GM23338 (cell line): ENCODE measurements at regions not wholly inside any gene's neighbourhood (a gene's known extent, or its start where the extent isn't known, plus 50 kb on each side); places are given as distances from the start of the nearest gene placed in this dataset.

Experiments used
- ATAC-seq: fragments of 200-7000 bp; cut with Tn5 transposase; 3 replicates; pipeline ENCODE4 v1.9.1; 2020
- DNase-seq: peaks from one replicate; pipeline ENCODE4 v3.0.0-alpha.2; 2015; ENCODE audit warnings: low spot score
- H2AFZ ChIP-seq: fragments of 200-600 bp; sonication (generic); 2 replicates; pipeline ENCODE4 v1.8.0; 2016; ENCODE audit warnings: antibody characterized with exemption, mild to moderate bottlenecking, moderate library complexity
- H3F3A ChIP-seq: fragments of 200-600 bp; sonication (generic); replicated peaks from 2 replicates; pipeline ENCODE4 v1.8.0; 2017; ENCODE audit warnings: antibody characterized with exemption, mixed run types, low read depth
- H3K27ac ChIP-seq: fragments of 200-600 bp; sonication (generic); 2 replicates; pipeline ENCODE4 v1.6.1; 2016; ENCODE audit warnings: low read depth
- H3K27me3 ChIP-seq: fragments of 200-600 bp; sonication (generic); 2 replicates; pipeline ENCODE4 v1.8.0; 2016; ENCODE audit warnings: mild to moderate bottlenecking, mixed run types, moderate library complexity; ENCODE audit not compliant: insufficient read depth
- H3K36me3 ChIP-seq: fragments of 200-600 bp; sonication (generic); 2 replicates; pipeline ENCODE4 v1.8.0; 2016; ENCODE audit warnings: mild to moderate bottlenecking; ENCODE audit not compliant: insufficient read depth
- H3K4me1 ChIP-seq: fragments of 200-600 bp; sonication (generic); 2 replicates; pipeline ENCODE4 v1.8.0; 2016; ENCODE audit warnings: mild to moderate bottlenecking, moderate library complexity; ENCODE audit not compliant: insufficient read depth
- H3K4me2 ChIP-seq: fragments of 200-600 bp; sonication (generic); 2 replicates; pipeline ENCODE4 v1.7.1; 2017; ENCODE audit warnings: mixed run types
- H3K4me3 ChIP-seq: fragments of 200-600 bp; sonication (generic); 2 replicates; pipeline ENCODE4 v1.6.1; 2016; ENCODE audit warnings: mixed run types
- H3K79me2 ChIP-seq: fragments of 200-600 bp; sonication (generic); replicated peaks from 2 replicates; pipeline ENCODE4 v1.8.0; 2017; ENCODE audit warnings: mild to moderate bottlenecking; ENCODE audit not compliant: insufficient read depth
- H3K9me2 ChIP-seq: fragments of 200-600 bp; sonication (generic); 2 replicates; pipeline ENCODE4 v1.8.0; 2017; ENCODE audit not compliant: insufficient read depth
- H4K20me1 ChIP-seq: fragments of 200-600 bp; sonication (generic); replicated peaks from 2 replicates; pipeline ENCODE4 v1.8.0; 2017; ENCODE audit warnings: mild to moderate bottlenecking; ENCODE audit not compliant: insufficient read depth
- H3K27ac Mint-ChIP-seq: 2 replicates; pipeline ENCODE4 v1.8.0; 2020; ENCODE audit warnings: inconsistent platforms, mild to moderate bottlenecking, moderate library complexity, mixed read lengths
- H3K27me3 Mint-ChIP-seq: 3 replicates; pipeline ENCODE4 v1.8.0; 2022; ENCODE audit warnings: low read depth, mild to moderate bottlenecking, moderate library complexity, mixed read lengths, inconsistent platforms; ENCODE audit not compliant: insufficient read depth, poor library complexity
- H3K36me3 Mint-ChIP-seq: 3 replicates; pipeline ENCODE4 v1.8.0; 2021; ENCODE audit warnings: low read depth, mild to moderate bottlenecking, inconsistent platforms, moderate library complexity, mixed read lengths
- H3K4me1 Mint-ChIP-seq: 3 replicates; pipeline ENCODE4 v1.8.0; 2020; ENCODE audit warnings: mild to moderate bottlenecking, inconsistent platforms, mixed read lengths
- H3K4me3 Mint-ChIP-seq: 3 replicates; pipeline ENCODE4 v1.8.0; 2021; ENCODE audit warnings: moderate library complexity, mild to moderate bottlenecking, inconsistent platforms, mixed read lengths
- H3K9me3 Mint-ChIP-seq: 3 replicates; pipeline ENCODE4 v1.8.0; 2020; ENCODE audit warnings: moderate library complexity, mild to moderate bottlenecking, inconsistent platforms, mixed read lengths
- CREB1 ChIP-seq: fragments of 250-450 bp; sonication (Bioruptor Pico); IDR thresholded peaks from 2 replicates; pipeline ENCODE4 v1.5.0; 2020; ENCODE audit warnings: low read depth, mild to moderate bottlenecking, moderate library complexity
- EZH2 ChIP-seq: fragments of 200-600 bp; sonication (generic); IDR thresholded peaks from one replicate; pipeline ENCODE4 v1.8.0; 2017; ENCODE audit warnings: antibody characterized with exemption, mild to moderate bottlenecking, low read depth; ENCODE audit not compliant: unreplicated experiment
- EZH2phosphoT487 ChIP-seq: fragments of 200-600 bp; sonication (generic); IDR thresholded peaks from one replicate; pipeline ENCODE4 v1.8.1; 2018; ENCODE audit warnings: antibody characterized with exemption; ENCODE audit not compliant: unreplicated experiment
- JUNB ChIP-seq: IDR thresholded peaks from one replicate; pipeline ENCODE4 v1.6.1; 2016; ENCODE audit warnings: antibody characterized with exemption; ENCODE audit not compliant: unreplicated experiment
- NANOG ChIP-seq: IDR thresholded peaks from 2 replicates; pipeline ENCODE4 v1.6.1; 2016; ENCODE audit warnings: antibody characterized with exemption, borderline replicate concordance
- POLR2AphosphoS5 ChIP-seq: IDR thresholded peaks from 2 replicates; pipeline ENCODE4 v1.6.1; 2016; ENCODE audit warnings: antibody characterized with exemption, low read depth
- STAT1 ChIP-seq: IDR thresholded peaks from one replicate; pipeline ENCODE4 v1.6.1; 2016; ENCODE audit warnings: antibody characterized with exemption; ENCODE audit not compliant: unreplicated experiment
- ZNF114 ChIP-seq: fragments of 250-450 bp; sonication (Bioruptor Pico); IDR thresholded peaks from 2 replicates; pipeline ENCODE4 v1.5.0; 2020; ENCODE audit warnings: mild to moderate bottlenecking, moderate library complexity
- ZNF331 ChIP-seq: fragments of 250-450 bp; sonication (Bioruptor Pico); IDR thresholded peaks from 2 replicates; pipeline ENCODE4 v1.5.0; 2020; ENCODE audit warnings: low read depth, mild to moderate bottlenecking, moderate library complexity
- TF ChIP-seq, protein P1 (sequence below): IDR thresholded peaks from 2 replicates; pipeline ENCODE4 v1.6.1; 2016; ENCODE audit warnings: antibody characterized with exemption
- TF ChIP-seq, protein P2 (sequence below): fragments of 250-450 bp; sonication (Bioruptor Pico); IDR thresholded peaks from 2 replicates; pipeline ENCODE4 v1.5.0; 2020; ENCODE audit warnings: mild to moderate bottlenecking, moderate library complexity
- TF ChIP-seq, protein P3 (sequence below), 2 experiments: fragments of 200-600 bp in 1 of 2; sonication (generic) in 1 of 2; conservative IDR thresholded peaks; 2 replicates each; pipeline versions ENCODE4 v1.5.1 to v1.6.1; 2016 to 2017; ENCODE audit warnings: antibody characterized with exemption in 2 of 2, low read depth in 2 of 2, mild to moderate bottlenecking in 2 of 2, moderate library complexity in 1 of 2

DNA sequence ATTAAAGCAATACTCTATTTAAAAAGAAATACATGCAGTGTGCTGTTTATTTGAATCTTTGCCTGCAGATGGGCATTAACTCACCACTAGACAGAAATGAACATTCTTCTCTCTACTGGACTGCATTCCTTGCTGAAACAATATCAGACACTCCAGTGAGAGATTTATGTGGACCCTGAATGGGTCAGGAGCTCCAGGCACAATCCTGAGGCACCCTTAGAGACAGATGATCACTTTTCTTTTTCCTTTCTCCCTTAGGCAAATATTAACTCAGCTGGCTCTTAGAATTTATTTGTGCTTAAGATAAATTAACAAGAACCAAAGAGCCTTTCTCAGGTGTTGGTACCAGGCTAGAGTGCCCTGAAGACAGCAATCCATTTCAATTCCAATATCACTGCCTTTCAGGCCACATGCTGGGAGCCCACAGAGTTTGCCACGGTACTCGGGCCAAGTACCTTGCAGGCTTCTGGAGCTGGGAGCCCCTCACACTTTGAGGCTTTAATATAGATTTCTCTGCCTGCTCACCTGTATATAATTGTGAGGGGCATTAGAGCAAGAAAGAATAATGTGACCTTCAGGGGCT, 173.0 kb downstream of the EMP1 start:
- no peaks in the 10 kb centered on the region for H3K9me3 Mint-ChIP-seq
- H3K4me1 ChIP-seq, result no peaks in the 10 kb centered on the region
- 0 out of 2 replicates have a peak, but pooled peaks cover 10% of the 10 kb centered on the region for H3K9me2 ChIP-seq
- H4K20me1 ChIP-seq, result no peaks in the 10 kb centered on the region
- no peak overlapping the region for H3K27ac Mint-ChIP-seq
- no peaks in the 10 kb centered on the region for H3K36me3 ChIP-seq
- H3F3A ChIP-seq, result no peaks in the 10 kb centered on the region
- H3K4me1 Mint-ChIP-seq, result no peaks in the 10 kb centered on the region
- H3K36me3 Mint-ChIP-seq, result no peaks in the 10 kb centered on the region
- H3K4me2 ChIP-seq, result no peak overlapping the region
- no peak overlapping the region for H3K4me3 ChIP-seq
- ATAC-seq (no peak), DNase-seq (no peak)
- peaks cover 2% of the 10 kb centered on the region for H3K27me3 Mint-ChIP-seq
- H2AFZ ChIP-seq, result no peak overlapping the region
- H3K27ac ChIP-seq, result no peak overlapping the region
- no peak for TF ChIP-seq EZH2
- TF ChIP-seq JUNB, result no peak
- TF ChIP-seq, protein P1, sequence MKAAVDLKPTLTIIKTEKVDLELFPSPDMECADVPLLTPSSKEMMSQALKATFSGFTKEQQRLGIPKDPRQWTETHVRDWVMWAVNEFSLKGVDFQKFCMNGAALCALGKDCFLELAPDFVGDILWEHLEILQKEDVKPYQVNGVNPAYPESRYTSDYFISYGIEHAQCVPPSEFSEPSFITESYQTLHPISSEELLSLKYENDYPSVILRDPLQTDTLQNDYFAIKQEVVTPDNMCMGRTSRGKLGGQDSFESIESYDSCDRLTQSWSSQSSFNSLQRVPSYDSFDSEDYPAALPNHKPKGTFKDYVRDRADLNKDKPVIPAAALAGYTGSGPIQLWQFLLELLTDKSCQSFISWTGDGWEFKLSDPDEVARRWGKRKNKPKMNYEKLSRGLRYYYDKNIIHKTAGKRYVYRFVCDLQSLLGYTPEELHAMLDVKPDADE, result no peak
- H3K4me3 Mint-ChIP-seq, result no peak overlapping the region
- H3K27me3 ChIP-seq, result no peaks in the 10 kb centered on the region
- H3K79me2 ChIP-seq, result no peaks in the 10 kb centered on the region

DNA sequence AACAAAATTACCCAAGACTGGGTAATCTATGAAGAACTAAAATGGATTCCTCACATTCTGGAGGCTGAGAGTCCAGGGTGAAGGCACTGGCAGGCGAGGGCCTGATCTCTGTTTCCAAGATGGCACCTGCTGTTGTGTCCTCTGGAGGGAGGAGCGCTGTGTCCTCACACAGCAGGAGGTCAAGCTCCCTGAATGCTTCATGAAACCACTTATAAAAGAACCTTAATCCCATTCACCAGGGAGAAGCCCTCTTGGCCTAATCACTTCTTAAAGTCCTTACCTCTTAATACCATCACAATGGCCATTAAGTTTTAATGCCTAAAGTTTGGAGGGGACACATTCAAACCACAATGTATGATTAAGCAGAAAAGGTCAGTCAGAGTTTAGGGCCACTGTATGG, 172.4 kb downstream of the EMP1 start:
- Histone ChIP-seq H3K4me1 (no peaks in the 10 kb centered on the region), H3F3A (no peaks in the 10 kb centered on the region), H3K4me2 (no peak overlapping the region), H3K27ac (no peak overlapping the region), H3K36me3 (no peaks in the 10 kb centered on the region), H3K4me3 (no peak overlapping the region), H3K9me2 (0 out of 2 replicates have a peak, but pooled peaks cover 10% of the 10 kb centered on the region), H4K20me1 (no peaks in the 10 kb centered on the region), H3K79me2 (no peaks in the 10 kb centered on the region), H2AFZ (no peak overlapping the region), H3K27me3 (no peaks in the 10 kb centered on the region)
- no peaks in the 10 kb centered on the region for H3K4me1 Mint-ChIP-seq
- no peak overlapping the region for H3K27ac Mint-ChIP-seq
- no peak overlapping the region for H3K4me3 Mint-ChIP-seq
- TF ChIP-seq ZNF114 (CRISPR knock-in tag) (no peak), EZH2 (no peak), ZNF331 (no peak), CREB1 (CRISPR knock-in tag) (no peak), NANOG (no peak), JUNB (no peak), STAT1 (no peak), EZH2phosphoT487 (no peak), POLR2AphosphoS5 (no peak)
- TF ChIP-seq, protein P1, result no peak
- TF ChIP-seq, protein P2, sequence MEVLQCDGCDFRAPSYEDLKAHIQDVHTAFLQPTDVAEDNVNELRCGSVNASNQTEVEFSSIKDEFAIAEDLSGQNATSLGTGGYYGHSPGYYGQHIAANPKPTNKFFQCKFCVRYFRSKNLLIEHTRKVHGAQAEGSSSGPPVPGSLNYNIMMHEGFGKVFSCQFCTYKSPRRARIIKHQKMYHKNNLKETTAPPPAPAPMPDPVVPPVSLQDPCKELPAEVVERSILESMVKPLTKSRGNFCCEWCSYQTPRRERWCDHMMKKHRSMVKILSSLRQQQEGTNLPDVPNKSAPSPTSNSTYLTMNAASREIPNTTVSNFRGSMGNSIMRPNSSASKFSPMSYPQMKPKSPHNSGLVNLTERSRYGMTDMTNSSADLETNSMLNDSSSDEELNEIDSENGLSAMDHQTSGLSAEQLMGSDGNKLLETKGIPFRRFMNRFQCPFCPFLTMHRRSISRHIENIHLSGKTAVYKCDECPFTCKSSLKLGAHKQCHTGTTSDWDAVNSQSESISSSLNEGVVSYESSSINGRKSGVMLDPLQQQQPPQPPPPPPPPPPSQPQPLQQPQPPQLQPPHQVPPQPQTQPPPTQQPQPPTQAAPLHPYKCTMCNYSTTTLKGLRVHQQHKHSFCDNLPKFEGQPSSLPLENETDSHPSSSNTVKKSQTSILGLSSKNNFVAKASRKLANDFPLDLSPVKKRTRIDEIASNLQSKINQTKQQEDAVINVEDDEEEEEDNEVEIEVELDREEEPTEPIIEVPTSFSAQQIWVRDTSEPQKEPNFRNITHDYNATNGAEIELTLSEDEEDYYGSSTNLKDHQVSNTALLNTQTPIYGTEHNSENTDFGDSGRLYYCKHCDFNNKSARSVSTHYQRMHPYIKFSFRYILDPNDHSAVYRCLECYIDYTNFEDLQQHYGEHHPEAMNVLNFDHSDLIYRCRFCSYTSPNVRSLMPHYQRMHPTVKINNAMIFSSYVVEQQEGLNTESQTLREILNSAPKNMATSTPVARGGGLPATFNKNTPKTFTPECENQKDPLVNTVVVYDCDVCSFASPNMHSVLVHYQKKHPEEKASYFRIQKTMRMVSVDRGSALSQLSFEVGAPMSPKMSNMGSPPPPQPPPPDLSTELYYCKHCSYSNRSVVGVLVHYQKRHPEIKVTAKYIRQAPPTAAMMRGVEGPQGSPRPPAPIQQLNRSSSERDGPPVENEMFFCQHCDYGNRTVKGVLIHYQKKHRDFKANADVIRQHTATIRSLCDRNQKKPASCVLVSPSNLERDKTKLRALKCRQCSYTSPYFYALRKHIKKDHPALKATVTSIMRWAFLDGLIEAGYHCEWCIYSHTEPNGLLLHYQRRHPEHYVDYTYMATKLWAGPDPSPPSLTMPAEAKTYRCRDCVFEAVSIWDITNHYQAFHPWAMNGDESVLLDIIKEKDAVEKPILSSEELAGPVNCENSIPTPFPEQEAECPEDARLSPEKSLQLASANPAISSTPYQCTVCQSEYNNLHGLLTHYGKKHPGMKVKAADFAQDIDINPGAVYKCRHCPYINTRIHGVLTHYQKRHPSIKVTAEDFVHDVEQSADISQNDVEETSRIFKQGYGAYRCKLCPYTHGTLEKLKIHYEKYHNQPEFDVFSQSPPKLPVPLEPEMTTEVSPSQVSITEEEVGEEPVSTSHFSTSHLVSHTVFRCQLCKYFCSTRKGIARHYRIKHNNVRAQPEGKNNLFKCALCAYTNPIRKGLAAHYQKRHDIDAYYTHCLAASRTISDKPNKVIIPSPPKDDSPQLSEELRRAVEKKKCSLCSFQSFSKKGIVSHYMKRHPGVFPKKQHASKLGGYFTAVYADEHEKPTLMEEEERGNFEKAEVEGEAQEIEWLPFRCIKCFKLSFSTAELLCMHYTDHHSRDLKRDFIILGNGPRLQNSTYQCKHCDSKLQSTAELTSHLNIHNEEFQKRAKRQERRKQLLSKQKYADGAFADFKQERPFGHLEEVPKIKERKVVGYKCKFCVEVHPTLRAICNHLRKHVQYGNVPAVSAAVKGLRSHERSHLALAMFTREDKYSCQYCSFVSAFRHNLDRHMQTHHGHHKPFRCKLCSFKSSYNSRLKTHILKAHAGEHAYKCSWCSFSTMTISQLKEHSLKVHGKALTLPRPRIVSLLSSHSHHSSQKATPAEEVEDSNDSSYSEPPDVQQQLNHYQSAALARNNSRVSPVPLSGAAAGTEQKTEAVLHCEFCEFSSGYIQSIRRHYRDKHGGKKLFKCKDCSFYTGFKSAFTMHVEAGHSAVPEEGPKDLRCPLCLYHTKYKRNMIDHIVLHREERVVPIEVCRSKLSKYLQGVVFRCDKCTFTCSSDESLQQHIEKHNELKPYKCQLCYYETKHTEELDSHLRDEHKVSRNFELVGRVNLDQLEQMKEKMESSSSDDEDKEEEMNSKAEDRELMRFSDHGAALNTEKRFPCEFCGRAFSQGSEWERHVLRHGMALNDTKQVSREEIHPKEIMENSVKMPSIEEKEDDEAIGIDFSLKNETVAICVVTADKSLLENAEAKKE (CRISPR knock-in tag), result no peak
- TF ChIP-seq, protein P3, sequence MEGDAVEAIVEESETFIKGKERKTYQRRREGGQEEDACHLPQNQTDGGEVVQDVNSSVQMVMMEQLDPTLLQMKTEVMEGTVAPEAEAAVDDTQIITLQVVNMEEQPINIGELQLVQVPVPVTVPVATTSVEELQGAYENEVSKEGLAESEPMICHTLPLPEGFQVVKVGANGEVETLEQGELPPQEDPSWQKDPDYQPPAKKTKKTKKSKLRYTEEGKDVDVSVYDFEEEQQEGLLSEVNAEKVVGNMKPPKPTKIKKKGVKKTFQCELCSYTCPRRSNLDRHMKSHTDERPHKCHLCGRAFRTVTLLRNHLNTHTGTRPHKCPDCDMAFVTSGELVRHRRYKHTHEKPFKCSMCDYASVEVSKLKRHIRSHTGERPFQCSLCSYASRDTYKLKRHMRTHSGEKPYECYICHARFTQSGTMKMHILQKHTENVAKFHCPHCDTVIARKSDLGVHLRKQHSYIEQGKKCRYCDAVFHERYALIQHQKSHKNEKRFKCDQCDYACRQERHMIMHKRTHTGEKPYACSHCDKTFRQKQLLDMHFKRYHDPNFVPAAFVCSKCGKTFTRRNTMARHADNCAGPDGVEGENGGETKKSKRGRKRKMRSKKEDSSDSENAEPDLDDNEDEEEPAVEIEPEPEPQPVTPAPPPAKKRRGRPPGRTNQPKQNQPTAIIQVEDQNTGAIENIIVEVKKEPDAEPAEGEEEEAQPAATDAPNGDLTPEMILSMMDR (conservative IDR thresholded peaks at IDR 0.05; ENCODE audit: low read depth in 2 of 2), result no peak
- no peak for DNase-seq
- H3K9me3 Mint-ChIP-seq, result no peaks in the 10 kb centered on the region
- peak; percentile 30; the same call in 2 of the 3 replicates for ATAC-seq
- H3K36me3 Mint-ChIP-seq, result no peaks in the 10 kb centered on the region
- peaks cover 2% of the 10 kb centered on the region for H3K27me3 Mint-ChIP-seq
